GM21390 (cell line): ENCODE measurements at regions not wholly inside any gene's neighbourhood (a gene's known extent, or its start where the extent isn't known, plus 50 kb on each side); places are given as distances from the start of the nearest gene placed in this dataset.

Experiments used
- ATAC-seq: cut with Tn5 transposase; IDR thresholded peaks from one replicate; pipeline ENCODE4 v1.9.1; 2021; ENCODE audit not compliant: unreplicated experiment

- ATAC-seq = no peak
Measured at GRCh38 chr10:61548364-61548763, 95.2 kb upstream of the TMEM26 start.

- no peak for ATAC-seq
Measured at GRCh38 chr10:61547297-61547696, 94.1 kb upstream of the TMEM26 start.

- no peak for ATAC-seq
Measured at GRCh38 chr10:61545170-61545569, 92.0 kb upstream of the TMEM26 start.

- no peak for ATAC-seq
Measured at GRCh38 chr10:61543831-61544230, 90.7 kb upstream of the TMEM26 start.

GRCh38 chr10:61542596-61542995 is 89.4 kb upstream of the TMEM26 start:
- ATAC-seq = no peak

GRCh38 chr10:61541960-61542359 is 88.8 kb upstream of the TMEM26 start:
- no peak for ATAC-seq

- ATAC-seq = no peak
Measured at GRCh38 chr10:61539876-61540275, 86.7 kb upstream of the TMEM26 start.

- no peak for ATAC-seq
Measured at GRCh38 chr10:61529208-61529607, 76.0 kb upstream of the TMEM26 start.

GRCh38 chr10:61503051-61503450 is 49.9 kb upstream of the TMEM26 start:
- no peak for ATAC-seq
